Stimulated activated CD4-positive, alpha-beta T cell treated with anti-CD3 and anti-CD28 coated beads, TNF-alpha, amount 100 ng/mL, for 48 hours (primary cell): ENCODE measurements at regions not wholly inside any gene's neighbourhood (a gene's known extent, or its start where the extent isn't known, plus 50 kb on each side); places are given as distances from the start of the nearest gene placed in this dataset.
"Not testable (repeated sequence)": the region's sequence is repeated elsewhere in the genome, so short reads cannot be mapped to it uniquely, and the experiment has no call there.

Experiments
- DNase-seq, 3 donors: peaks; one replicate each; pipeline ENCODE4 v3.0.0-alpha.2; 2020; ENCODE audit warnings: low read depth in 3 of 3

DNA sequence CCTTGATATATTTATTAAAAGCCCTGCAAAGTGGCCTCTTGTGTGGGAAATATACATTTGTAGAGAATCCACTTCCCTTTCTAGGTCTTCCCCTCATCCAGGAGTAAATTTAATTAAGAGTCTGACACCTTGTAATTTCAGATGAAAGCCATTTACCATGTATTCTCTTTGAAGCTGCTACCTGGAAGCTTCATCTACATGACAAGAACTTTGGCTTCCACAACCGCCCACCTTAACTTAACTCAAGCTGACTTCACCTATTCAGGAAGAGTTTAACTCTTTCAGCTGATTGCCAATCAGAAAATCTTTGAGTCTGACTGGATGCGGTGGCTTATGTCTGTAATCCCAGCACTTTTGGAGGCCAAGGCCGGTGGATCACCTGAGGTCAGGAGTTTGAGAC lies 899.9 kb downstream of the TAF11L14 start:
- no peak for DNase-seq

DNA sequence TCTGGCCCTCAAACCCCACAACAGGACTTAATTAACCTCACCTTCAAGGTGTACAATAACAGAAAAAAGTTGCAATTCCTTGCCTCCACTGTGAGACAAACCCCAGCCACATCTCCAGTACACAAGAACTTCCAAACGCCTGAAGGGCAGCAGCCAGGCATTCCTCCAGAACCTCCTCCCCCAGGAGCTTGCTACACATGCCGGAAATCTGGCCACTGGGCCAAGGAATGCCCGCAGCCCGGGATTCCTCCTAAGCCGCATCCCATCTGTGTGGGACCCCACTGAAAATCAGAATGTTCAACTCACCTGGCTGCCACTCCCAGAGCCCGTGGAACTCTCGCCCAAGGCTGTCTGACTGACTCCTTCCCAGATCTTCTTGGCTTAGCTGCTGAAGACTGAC lies 901.5 kb downstream of the TAF11L14 start:
- DNase-seq = not testable (repeated sequence)

DNA sequence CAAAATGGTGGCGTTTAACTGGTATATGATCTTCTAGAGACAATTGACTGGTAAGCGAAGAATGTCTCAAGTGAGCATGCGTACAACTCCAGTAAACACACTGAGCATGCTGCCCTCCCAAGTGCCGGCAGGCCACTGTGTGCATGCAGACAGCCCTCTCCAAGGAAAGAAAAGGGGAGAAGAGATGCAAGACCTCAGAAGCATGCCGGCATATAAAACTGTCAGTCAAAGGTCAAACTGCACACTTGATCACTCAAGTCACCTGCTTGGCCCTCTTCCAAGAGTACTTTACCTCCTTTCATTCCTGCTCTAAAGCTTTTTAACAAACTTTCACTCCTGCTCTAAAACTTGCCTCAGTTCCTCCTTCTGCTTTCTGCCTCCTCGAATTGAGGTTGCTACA lies 910.2 kb downstream of the TAF11L14 start:
- no peak for DNase-seq

DNA sequence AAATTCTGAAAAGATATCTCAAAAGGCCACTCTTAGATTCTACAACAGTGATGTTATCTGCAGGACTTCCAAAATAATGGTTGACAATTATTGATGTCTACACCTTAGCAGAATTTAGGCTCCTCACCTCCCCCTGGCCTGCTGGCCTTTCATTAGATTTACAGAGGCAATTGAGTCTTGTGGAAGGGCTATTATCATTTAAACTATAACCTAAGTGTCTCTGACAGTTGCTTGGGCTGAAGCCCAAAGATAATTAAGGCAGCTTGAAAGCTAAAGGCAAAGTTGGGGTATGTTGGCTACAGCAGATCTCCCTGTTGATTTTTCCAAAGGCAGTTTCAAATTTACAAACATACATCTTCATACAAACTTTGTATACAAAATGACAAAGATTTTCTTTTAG lies 912.3 kb downstream of the TAF11L14 start:
- DNase-seq = no peak

DNA sequence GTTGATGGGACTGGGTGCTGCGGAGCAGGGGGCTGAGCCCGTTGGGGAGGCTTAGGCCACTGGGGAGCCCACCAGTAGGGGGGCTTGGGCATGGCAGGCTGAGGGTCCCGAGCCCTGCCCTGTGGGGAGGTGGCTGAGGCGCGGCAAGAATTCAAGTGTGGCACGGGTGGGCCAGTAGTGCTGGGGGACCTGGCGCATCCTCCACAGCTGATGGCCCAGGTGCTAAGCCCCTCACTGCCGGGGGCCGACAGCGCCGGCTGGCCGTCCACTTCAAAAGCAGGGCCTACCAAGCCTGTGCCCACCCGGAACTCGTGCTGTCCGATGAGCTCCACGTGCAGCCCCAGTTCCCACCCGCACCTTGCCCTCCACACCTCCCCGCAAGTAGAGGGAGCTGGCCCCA lies 917.5 kb downstream of the TAF11L14 start:
- no peak for DNase-seq

DNA sequence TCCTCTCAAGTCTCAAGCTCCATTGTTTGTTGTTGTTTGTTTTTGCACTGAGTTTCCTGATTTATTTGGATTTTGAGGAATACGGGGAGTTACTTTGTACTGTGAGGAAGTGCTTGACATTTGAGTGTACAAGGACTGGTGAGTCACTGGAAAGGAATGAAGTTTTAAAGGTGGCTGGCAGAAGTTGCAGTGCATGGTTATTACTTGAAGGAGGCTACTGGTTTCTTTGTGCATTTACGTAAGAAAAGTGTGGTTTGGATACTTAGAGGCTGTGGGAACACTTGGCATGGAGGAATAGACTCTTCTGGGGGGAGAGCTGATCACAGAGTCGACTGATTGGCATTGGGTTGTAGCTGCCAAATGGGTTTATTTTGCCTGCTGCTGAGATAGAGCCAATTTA lies 919.0 kb downstream of the TAF11L14 start:
- no peak for DNase-seq

DNA sequence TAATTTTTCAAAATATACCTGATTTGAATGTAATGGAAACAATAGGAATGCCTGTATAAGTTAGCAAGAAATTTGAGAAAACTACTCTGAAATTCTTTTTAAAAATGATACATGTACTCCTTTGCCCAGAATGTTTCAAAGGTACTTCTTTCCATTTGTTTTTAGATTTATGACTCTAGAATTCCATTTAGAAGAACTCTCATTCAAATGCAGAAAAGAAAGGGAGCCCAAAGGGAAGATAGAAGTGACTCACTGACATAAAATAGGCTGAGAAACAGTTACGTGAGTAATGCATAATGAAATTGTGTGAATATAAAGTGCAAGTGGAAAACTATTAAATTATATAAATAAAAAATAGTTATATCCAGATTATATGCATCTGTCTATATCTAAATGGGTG lies 926.3 kb downstream of the TAF11L14 start:
- DNase-seq = no peak

DNA sequence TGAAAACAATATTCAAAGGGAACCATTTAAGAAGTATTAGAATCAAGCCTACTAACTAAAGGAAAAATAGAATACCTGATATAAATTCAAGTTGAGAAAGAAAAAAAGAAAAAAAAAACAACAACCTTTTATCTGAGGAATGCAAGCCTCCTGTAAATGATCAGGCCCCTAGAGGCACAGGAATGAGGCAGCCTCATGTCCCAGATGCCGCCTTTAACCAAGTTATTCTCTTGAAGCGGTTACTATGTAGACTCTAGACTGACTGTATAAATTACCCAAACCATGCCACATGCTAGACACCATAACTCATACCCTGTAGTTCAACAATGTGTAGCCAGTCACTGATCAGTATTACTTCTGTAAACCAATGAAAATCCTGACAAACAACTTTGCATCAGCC lies 929.6 kb downstream of the TAF11L14 start:
- DNase-seq = no peak

DNA sequence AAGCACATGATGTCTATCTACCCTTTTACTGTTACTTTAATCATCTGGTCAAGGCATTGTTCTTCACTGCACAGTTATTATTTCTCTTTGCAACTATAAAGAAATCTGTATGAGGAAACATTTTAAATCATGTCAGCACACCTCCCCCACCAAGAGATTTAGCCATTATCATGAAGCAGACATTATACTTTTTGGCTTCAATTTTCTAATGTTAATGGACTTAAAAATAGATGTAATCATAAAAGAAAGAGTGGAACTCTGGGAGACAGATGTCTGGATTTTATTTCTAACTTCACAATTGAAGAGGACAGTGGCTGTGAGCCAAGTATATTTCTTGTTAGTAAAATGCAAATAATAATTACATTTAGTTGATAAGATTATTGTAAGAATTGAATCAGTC lies 932.4 kb downstream of the TAF11L14 start:
- DNase-seq = no peak

DNA sequence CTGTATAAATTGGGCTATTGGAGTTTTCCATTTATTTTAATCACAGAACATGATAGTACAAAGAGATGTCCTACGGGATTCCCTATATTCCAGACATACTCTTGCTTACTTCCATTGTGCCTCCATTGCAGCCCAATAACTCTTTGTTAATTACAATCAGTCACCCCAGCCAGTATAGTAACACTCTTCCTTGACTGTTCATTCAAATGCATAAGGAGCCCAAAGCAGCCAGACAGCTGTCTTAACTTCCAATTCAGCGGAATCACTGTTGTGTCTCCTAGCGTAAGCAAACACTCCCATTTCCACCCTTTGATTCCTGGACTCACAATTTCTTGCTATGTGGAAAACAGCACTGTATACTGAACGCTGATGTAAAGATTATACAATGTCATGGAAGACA lies 942.3 kb downstream of the TAF11L14 start:
- DNase-seq = no peak

DNA sequence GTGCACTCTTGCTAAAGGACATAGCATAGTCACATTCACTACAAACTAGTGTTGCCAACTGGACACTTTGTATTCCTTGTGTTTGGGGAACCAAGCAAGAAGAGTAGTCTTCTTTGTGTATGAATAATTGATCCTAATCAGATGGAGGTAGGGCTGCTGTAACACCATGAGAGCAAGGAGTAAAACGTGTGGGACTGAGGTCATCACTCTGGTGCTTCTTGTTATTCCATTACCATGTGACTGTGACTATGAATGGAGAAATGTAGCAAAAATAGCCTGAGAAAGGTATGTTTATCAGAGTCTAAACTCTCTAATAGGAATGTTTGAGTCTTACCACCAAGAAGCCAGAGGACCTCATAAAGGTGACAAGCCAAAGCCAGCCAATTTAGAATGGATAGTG lies 966.9 kb downstream of the TAF11L14 start:
- no peak for DNase-seq

DNA sequence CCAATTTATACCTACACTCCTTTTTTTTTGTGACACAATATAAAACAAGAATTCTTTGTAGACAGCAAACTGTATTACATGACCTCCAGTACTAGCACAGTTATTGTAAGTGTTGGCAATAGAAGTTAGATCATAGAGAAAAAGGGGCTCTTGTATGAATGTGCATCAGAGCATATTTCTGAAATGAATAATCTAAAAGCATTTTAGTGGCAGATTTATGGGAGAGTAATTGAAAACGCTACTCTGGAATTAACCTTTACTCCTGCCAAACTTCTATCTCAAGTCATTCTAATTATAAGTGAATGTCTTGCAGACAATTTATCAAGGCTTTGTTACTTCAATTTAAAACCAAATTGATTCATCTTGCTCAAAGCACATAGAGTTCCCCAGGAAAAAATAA lies 968.1 kb downstream of the TAF11L14 start:
- DNase-seq = no peak

DNA sequence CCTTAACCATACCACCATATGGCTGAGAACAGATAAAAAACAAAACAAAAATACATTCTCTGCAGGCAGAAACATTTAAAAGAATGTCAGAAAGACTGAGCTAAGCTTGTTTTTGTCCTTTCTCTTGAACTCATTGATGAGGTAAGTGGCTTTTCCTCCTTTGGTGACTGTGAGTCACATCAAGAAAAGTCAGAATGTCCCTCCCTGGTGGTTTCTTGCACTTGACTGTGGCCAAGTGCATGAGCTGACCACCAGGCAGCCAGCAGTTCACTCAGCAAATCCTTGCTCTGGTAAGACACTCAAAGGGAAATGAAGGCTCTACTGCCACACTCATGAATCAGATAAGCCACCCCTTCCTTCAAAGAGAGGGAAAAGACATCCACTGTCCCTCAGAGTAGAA lies 970.9 kb downstream of the TAF11L14 start:
- no peak for DNase-seq

DNA sequence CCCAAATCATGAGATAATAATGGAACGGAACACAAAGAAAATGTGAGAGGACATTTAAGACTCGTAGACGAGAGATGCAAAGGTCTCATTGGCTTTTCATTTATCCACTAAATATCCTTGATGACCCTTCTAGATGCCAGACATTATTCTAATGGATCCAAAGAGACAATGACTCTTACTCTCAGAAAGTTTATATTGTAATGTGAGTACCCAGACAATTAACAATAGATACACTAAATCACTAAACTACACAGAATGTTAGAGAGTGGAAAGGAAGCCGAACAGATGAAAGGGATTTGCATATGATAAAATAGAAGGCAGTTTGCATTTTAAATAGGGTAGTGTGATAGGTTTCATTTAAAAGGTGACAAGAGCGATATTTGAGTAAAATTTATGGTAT lies 973.3 kb downstream of the TAF11L14 start:
- no peak for DNase-seq

DNA sequence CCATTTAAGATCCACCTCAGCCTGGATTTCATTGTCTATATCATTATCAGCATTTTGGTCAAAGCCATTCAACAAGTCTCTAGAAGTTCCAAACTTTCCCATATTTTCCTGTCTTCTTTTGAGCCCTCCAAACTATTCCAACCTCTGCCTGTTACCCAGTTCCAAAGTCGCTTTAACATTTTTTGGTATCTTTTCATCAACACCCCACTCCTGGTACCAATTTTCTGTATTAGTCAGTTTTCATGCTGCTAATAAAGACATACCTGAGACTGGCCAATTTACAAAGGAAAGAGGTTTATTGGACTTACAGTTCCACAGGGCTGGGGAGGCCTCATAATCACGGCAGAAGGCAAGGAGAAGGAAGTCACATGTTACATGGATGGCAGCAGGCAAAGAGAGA lies 982.9 kb downstream of the TAF11L14 start:
- DNase-seq = not testable (repeated sequence)

DNA sequence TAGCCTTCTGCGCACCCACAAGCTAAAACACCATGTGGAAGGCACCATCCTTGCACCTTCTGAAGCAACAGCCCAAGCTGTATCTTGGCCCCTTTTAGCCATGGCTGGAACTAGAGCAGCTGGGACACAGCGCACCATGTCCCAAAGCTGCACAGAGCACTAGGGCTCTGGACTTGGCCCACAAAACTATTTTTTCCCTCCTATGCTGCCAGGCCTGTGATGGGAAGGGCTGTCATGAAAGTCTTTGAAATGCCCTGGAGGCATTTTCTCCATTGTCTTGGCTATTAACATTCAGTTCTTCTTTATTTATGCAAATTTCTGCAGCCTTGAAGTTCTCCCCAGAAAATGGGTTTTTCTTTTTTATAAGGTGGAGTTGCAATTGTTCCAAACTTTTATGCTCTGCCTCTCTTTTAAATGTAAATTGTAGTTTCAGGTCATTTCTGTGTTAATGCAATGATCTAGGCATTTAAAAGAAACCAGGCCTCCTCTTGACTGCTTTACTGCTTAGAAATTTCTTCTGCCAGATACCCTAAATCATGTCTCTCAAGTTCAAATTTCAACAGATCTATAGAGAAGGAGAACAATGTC lies 996.3 kb downstream of the TAF11L14 start:
- DNase-seq = no peak

DNA sequence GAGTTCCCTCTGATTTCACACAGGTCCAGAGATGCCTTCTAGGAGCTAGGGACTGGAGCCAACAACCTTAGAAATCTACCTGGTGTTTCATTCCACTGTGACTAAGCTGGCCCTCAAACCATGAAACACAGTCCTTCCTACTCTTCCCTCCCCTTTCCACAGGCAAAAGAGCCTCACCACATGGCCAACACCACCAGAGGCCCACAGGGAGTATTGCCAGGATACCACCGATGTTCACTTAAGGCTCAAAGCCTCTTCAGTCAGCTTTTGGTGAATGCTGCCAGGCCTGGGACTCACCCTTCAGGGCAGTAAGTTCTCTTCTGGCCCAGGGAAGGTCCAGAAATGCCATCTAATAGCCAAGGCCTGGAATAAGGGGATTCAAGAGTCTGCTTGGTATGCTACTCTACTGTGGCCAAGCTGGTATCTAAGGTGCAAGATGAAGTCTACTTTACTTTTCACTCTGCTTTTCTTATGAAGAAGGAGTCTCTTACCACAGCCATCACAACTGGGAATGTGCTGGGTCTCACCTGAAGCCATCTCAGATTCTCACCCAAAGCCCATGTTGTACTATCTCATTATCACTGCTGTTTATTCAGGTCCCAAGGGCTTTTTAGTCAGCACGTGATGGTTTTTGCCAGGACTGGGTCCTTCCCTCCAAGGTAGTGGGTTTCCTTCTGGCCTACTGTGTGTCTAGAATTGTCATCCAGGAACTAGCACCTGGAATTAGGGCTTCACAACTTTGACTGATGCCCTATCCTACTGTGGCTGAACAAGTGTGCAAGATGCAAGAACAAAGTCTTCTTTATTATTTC lies 1018.4 kb downstream of the TAF11L14 start:
- DNase-seq = no peak

DNA sequence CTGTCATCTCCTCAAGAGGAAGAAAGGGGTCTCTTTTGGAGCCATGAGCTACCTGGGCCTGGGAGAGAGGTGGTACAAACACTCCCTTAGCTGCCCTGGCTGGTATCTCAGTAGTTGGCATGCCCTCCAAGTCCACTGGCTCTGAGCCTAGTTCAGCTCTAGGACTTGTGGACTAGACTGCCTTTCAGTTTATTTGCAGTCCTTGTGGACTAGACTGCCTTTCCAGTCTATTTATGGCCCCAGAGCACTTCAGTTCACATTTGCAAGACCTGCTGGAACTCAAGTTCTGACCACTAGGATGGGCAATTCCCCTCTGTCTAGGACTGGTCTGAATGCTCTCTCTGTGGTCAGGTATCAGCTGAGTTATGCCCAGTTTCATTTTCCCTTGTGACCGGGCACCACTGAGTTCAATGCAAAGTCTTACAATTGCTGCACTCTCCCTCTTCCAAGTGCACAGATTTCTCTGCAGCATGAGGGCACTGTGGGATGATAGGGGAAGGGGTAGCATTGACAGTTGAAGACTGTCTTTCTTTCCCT lies 1019.0 kb downstream of the TAF11L14 start:
- DNase-seq = no peak

DNA sequence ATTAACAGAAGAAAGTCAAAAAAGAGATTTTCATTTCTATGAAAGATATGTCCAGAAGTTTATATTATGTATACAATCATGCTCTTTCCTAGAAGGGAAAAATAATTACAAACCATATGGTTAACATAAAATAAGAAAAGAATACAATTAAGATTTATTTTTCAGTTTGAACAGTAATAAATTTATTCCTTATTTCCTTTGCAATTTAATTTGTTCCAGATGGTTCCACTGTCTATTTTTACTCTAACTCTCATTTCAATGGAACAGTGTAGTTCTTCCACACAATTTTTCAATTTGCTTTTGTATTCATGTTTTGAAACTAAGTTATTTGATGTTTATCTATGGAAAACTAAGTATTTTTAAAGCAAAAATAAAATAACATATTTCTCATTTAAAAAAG lies 1026.3 kb downstream of the TAF11L14 start:
- DNase-seq = no peak

DNA sequence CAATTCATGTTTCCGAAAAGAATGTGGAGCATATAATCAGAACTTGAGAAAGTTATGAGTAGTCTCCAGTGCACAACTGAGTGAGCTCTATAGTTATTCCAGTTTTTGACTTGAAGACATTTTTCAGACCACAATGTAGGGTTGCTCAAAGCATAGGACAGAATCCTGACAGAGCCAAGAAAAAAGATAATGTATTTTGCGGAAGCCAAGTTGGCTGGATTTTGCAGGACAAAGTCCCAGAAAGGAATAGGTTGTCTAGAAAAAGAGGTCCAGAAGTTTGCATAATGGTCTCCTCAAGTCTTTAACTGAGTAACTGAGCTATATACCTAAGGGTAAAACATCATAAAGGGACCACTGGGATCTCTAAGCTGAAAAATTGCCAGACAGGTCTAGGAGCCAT lies 1028.0 kb downstream of the TAF11L14 start:
- DNase-seq = no peak

DNA sequence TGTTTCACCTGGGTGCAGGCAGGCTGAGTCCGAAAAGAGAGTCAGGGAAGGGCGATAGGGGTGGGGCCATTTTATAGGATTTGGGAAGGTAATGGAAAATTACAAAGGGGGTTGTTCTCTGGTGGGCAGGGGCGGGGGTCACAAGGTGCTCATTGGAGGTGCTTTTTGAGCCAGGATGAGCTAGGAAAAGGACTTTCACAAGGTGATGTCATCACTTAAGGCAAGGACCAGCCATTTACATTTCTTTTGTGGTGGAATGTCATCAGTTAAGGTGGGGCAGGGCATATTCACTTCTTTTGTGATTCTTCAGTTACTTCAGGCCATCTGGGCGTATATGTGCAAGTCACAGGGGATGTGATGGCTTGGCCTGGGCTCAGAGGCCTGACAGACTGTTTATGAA lies 1040.0 kb downstream of the TAF11L14 start:
- DNase-seq = not testable (repeated sequence)

DNA sequence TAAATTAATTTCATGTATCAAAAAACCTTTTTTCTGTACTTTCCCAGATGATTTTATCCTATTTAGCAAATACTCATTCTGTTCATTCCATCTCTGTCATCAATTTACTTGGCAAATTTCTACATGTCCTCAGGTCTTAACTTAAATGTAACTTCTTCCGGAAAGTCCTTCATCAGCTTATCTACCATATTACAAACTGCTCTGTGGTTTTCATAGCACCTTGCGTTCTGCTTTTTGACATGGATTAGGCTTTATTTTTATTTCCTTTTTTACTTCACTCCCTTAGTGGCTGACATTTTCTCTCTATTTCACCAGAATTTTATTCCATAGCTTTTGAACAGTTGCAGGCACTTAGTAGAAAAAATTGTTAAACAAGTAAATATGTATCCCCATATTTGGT lies 1040.8 kb downstream of the TAF11L14 start:
- no peak for DNase-seq

DNA sequence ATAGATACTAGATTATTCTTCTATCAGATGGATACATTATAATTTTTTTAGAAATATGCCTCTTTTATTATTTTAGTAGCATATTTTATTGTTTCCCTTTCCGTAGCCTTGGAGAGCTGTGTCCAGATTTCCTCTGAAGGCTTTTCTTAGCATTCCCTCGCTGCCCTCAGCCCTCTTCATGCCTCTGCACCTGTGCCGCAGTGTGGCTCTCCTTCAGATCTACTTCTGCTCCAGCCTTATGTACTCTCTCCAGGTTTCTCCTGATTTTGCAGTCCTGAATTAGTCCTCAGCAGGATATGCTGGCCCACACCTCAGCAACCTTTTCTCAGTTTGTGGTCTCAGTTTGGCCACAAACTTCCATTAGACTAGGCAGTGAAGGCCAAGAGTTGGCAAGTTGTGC lies 1052.0 kb downstream of the TAF11L14 start:
- no peak for DNase-seq

DNA sequence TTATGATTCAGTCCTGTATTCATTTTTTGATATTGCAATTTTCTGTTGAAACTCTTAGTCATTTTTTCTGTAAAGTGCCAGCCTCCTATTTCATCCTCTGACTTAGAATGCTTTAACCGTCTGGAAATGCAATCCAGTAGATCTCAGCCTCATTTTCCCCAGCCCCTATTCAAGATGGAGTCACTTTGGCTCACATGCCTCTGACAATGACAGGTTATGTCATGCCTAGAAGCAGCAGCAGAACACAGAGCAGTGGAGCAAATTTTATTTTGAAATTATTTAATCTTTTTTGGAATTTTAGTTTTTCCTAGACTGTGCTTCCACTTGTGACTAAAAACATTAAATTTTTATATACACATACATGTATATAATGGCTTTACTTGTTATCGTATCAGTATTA lies 1053.2 kb downstream of the TAF11L14 start:
- no peak for DNase-seq
